RWPE1 (cell line): ENCODE measurements at regions not wholly inside any gene's neighbourhood (a gene's known extent, or its start where the extent isn't known, plus 50 kb on each side); places are given as distances from the start of the nearest gene placed in this dataset.

Experiments used
- CTCF ChIA-PET: fragments of 350-600 bp; sonication (Branson Sonifier 250); formaldehyde crosslinking; extraction: SDS; loops from one replicate; lab custom pipeline; 2021; lab: Yijun Ruan, JAX
- POLR2A ChIA-PET: fragments of 400-600 bp; formaldehyde crosslinking; extraction: SDS; loops from one replicate; lab custom pipeline; 2020; ENCODE audit warnings: antibody characterized with exemption; ENCODE audit not compliant: low non-redundant PET; lab: Yijun Ruan, JAX
- DNase-seq: peaks from one replicate; pipeline ENCODE4 v3.0.0; 2012; ENCODE audit warnings: low spot score
- H3K27ac ChIP-seq: fragments of 450-650 bp; 2 replicates; pipeline ENCODE4 v1.5.1; 2017
- CTCF ChIP-seq: fragments of 450-650 bp; conservative IDR thresholded peaks from 2 replicates; pipeline ENCODE4 v1.5.1; 2017; ENCODE audit warnings: low read depth, mild to moderate bottlenecking

GRCh38 chr9:89810431-89810830 lies 205.6 kb downstream of the GADD45G start:
- CTCF ChIA-PET: no interaction called here
- H3K27ac ChIP-seq: no peak overlapping the region
- POLR2A ChIA-PET: no interaction called here
- TF ChIP-seq CTCF: no peak
- DNase-seq: no peak

GRCh38 chr9:89811356-89811755 lies 206.5 kb downstream of the GADD45G start:
- ChIA-PET POLR2A (no interaction called here), CTCF (interaction anchor here (0.5 kb wide), 1 partner anchor 49 kb away, joined by 6 read pairs; no protein-coding TSS in a partner anchor)
- H3K27ac ChIP-seq: no peak overlapping the region
- TF ChIP-seq CTCF: no peak
- no peak for DNase-seq

- no peak for DNase-seq
These were observed 207.2 kb downstream of the GADD45G start for GRCh38 chr9:89811886-89812450.

GRCh38 chr9:89812556-89813181 lies 207.9 kb downstream of the GADD45G start:
- H3K27ac ChIP-seq: no peak overlapping the region
- POLR2A ChIA-PET: no interaction called here
- TF ChIP-seq CTCF: no peak
- CTCF ChIA-PET: interaction anchor here (0.9 kb wide), 1 partner anchor 9 kb away, joined by 4 read pairs; no protein-coding TSS in a partner anchor
- DNase-seq: no peak

More at GRCh38 chr9:89811886-89812450, 207.2 kb downstream of the GADD45G start:
- ChIA-PET POLR2A (no interaction called here), CTCF (interaction anchor here (0.9 kb wide), 1 partner anchor 8 kb away, joined by 4 read pairs; no protein-coding TSS in a partner anchor)
- TF ChIP-seq CTCF: no peak
- H3K27ac ChIP-seq: no peak overlapping the region

- no peak for DNase-seq
- H3K27ac ChIP-seq: no peak overlapping the region
- TF ChIP-seq CTCF: no peak
- ChIA-PET POLR2A (no interaction called here), CTCF (interaction anchor here (0.6 to 1.5 kb wide), 2 partner anchors 138 to 284 kb away, joined by 3 to 6 read pairs; no protein-coding TSS in a partner anchor)
These were observed 208.7 kb downstream of the GADD45G start for GRCh38 chr9:89813482-89813881.

- POLR2A ChIA-PET: no interaction called here
- CTCF ChIA-PET: interaction anchor here (0.6 to 1.5 kb wide), 2 partner anchors 139 to 283 kb away, joined by 3 to 6 read pairs; no protein-coding TSS in a partner anchor
- no peak overlapping the region for H3K27ac ChIP-seq
- no peak for DNase-seq
- no peak for TF ChIP-seq CTCF
These were observed 209.7 kb downstream of the GADD45G start for GRCh38 chr9:89814340-89815040.
